ENCODE measurements at regions not wholly inside any gene's neighbourhood (a gene's known extent, or its start where the extent isn't known, plus 50 kb on each side); places are given as distances from the start of the nearest gene placed in this dataset.

GRCh38 chr13:103395139-103395538 lies 328.9 kb upstream of the SLC10A2 start:
- TF ChIP-seq POLR2AphosphoS5 (IDR thresholded peaks at IDR 0.05; ENCODE audit: borderline replicate concordance, low read depth, low read length), result no peak
- no peak for TF ChIP-seq EZH2 (IDR thresholded peaks at IDR 0.05)

All from SK-N-MC (cell line).